Testis (tissue), 2 donors: ENCODE measurements at regions not wholly inside any gene's neighbourhood (a gene's known extent, or its start where the extent isn't known, plus 50 kb on each side); places are given as distances from the start of the nearest gene placed in this dataset.
A peak's percentile ranks its signal among the peaks of the same experiment; 100 is the strongest.

ENCODE experiments used
- DNase-seq: peaks from one replicate; pipeline ENCODE4 v3.0.0-alpha.2; 2019
- H3K27ac ChIP-seq, 2 donors: fragments of 200-600 bp; sonication (generic); one replicate each; pipeline ENCODE4 v1.5.1; 2019
- H3K27me3 ChIP-seq: fragments of 200-600 bp; sonication (generic); one replicate; pipeline ENCODE4 v1.5.1; 2019
- H3K36me3 ChIP-seq: fragments of 200-600 bp; sonication (generic); one replicate; pipeline ENCODE4 v1.5.1; 2017; ENCODE audit warnings: low read depth; ENCODE audit errors: missing control alignments
- H3K4me1 ChIP-seq: fragments of 200-600 bp; sonication (generic); one replicate; pipeline ENCODE4 v1.5.1; 2019
- H3K4me3 ChIP-seq, 2 donors: fragments of 200-600 bp; sonication (generic); one replicate each; pipeline ENCODE4 v1.5.1; 2017 to 2019
- H3K9me3 ChIP-seq: fragments of 200-600 bp; sonication (generic); one replicate; pipeline ENCODE4 v1.5.1; 2017
- POLR2A ChIP-seq: fragments of 450-650 bp; IDR thresholded peaks from one replicate; pipeline ENCODE4 v1.6.1; 2017; ENCODE audit warnings: antibody characterized with exemption, mild to moderate bottlenecking, moderate library complexity
- WGBS, 2 donors: methylation state at CpG; one replicate each; pipeline ENCODE4 v1.1.5; 2018; 5-methylcytosine and 5-hydroxymethylcytosine counted together
- intact Hi-C: fragments of 100-400 bp; cut with DNase I; formaldehyde crosslinking; loops from one replicate; pipeline ENCODE4 v1.15.1; 2023; ENCODE audit warnings: low total_unique reads
- TF ChIP-seq, protein P1 (sequence below), 3 experiments: fragments of 450-650 bp in 2 of 3; fragments of 200-600 bp in 1 of 3; sonication (generic) in 1 of 3; IDR thresholded peaks; one replicate each; pipeline ENCODE4 v1.5.1; 2016 to 2019; ENCODE audit warnings: antibody characterized with exemption in 3 of 3, mild to moderate bottlenecking in 2 of 3, moderate library complexity in 1 of 3

DNA sequence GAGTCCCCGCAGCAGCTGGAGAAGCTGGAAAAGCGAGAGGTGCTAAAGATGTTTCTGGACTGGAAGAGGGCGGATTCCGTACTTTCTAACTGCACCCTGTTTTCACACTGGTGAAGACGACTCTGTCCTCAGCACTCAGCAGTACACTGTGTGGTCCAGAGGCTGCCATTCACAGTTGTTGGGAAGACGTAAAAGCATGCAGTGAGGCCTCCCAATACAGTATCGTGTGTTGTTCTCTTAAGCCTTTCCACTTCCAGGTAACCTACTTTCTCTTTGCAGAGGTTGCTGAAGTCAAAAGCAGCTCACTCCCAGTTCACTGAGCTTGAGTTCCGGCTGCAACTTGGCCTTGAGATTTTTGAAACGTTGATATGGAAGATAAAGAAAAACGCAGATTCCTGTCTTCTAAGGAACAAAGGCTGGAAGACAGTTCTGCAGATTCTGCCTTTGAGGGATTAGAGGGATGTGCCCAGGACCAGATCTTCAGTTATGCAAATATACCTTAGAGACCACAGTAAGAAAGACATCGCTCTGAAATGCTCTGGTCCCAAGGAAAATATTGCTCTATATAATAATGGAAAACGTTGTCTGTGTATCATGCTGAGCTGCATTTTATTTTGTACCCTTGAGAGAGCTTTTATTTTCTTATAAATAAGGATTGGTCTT lies 540.9 kb downstream of the TRIML1 start:
- no peaks in the 10 kb centered on the region for H3K9me3 ChIP-seq
- H3K4me3 ChIP-seq: peak overlapping the region in 1 of 2 donors; percentile 36
- no peaks in the 10 kb centered on the region for H3K36me3 ChIP-seq
- no peak overlapping the region for H3K27ac ChIP-seq
- DNase-seq: no peak
- no peaks in the 10 kb centered on the region for H3K27me3 ChIP-seq
- intact Hi-C loops: no loop called here
- peaks cover 4% of the 10 kb centered on the region for H3K4me1 ChIP-seq
- 39 to 41% methylated on average over 12 of the region's 12 CpGs for WGBS, 2 donors
- TF ChIP-seq, protein P1, sequence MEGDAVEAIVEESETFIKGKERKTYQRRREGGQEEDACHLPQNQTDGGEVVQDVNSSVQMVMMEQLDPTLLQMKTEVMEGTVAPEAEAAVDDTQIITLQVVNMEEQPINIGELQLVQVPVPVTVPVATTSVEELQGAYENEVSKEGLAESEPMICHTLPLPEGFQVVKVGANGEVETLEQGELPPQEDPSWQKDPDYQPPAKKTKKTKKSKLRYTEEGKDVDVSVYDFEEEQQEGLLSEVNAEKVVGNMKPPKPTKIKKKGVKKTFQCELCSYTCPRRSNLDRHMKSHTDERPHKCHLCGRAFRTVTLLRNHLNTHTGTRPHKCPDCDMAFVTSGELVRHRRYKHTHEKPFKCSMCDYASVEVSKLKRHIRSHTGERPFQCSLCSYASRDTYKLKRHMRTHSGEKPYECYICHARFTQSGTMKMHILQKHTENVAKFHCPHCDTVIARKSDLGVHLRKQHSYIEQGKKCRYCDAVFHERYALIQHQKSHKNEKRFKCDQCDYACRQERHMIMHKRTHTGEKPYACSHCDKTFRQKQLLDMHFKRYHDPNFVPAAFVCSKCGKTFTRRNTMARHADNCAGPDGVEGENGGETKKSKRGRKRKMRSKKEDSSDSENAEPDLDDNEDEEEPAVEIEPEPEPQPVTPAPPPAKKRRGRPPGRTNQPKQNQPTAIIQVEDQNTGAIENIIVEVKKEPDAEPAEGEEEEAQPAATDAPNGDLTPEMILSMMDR (IDR thresholded peaks at IDR 0.05): no peak

DNA sequence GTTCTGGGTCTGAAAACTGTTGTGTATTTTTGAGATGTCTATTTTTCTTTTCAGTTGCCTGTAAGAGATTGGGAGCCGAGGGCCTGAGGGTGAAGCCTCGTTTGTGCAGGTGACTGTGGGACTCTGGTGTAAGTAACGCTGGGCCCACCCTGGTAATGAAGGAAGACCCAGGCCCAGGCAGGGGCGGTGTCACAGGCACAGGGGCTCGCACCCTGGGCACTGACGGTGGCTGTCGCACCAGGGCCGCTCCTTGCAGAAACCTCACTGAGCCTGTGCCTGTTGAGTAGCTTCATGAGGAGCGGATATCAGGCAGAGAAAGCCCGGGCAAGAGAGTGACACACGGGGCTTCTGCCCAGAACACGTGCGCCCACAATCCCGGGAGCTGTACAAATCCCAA lies 541.4 kb downstream of the TRIML1 start:
- no peak for DNase-seq
- TF ChIP-seq, protein P1 (IDR thresholded peaks at IDR 0.05): no peak
- TF ChIP-seq POLR2A: no peak
- Histone ChIP-seq H3K9me3 (no peaks in the 10 kb centered on the region), H3K36me3 (no peaks in the 10 kb centered on the region), H3K27ac (no peak overlapping the region), H3K4me3 (peak overlapping the region; percentile 6 to 36), H3K4me1 (peaks cover 4% of the 10 kb centered on the region), H3K27me3 (no peaks in the 10 kb centered on the region)
- intact Hi-C loops: no loop called here
- WGBS, 2 donors: 74 to 82% methylated on average over 11 to 14 of the region's 14 CpGs

DNA sequence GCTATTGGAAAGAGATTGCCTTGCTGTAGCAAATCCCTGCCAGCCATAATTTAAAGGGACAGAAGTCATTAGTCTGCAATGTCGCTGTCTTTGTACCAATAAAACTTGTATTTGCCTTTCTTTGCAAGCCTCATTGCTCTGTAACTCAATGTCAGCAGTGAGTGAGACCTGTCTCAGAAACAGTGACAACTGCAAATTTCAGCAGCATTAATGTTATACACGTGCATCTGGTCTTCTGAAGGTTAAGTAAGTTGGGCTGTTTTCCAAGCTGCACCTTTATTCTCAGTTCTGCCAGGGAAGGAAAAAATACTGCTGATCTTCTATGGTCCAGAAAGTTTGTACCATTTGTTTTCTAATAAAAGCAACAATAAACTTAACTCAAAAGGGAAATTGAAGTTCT lies 543.1 kb downstream of the TRIML1 start:
- no peak overlapping the region for H3K4me3 ChIP-seq
- TF ChIP-seq, protein P1 (IDR thresholded peaks at IDR 0.05): no peak
- no peak for TF ChIP-seq POLR2A
- intact Hi-C loops: no loop called here
- peaks cover 4% of the 10 kb centered on the region for H3K4me1 ChIP-seq
- 18 to 42% methylated on average over 2 of the region's 2 CpGs for WGBS, 2 donors
- H3K27me3 ChIP-seq: no peaks in the 10 kb centered on the region
- no peak overlapping the region for H3K27ac ChIP-seq
- no peak for DNase-seq
- H3K36me3 ChIP-seq: no peaks in the 10 kb centered on the region
- no peaks in the 10 kb centered on the region for H3K9me3 ChIP-seq

DNA sequence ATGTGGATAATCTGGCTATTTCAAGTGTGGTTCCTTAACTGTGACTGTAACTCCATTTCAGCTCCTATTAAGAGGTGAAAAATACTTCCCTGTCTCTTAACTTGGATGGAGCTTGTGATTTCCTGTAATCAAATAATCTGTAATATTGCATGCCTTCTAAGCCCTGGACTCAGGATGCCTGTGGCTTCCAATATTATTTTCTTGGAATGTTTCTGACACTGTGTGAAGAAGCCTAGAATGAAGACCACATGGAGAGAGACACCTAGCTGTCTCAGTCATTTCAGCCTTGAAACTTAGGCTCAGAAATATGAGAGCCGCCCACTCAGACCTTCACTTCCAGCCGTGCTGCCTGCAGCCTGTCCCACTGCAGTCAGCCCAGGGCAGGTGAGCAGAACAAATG lies 544.3 kb downstream of the TRIML1 start:
- Histone ChIP-seq H3K9me3 (no peaks in the 10 kb centered on the region), H3K36me3 (no peaks in the 10 kb centered on the region), H3K4me1 (peaks cover 4% of the 10 kb centered on the region), H3K27me3 (no peaks in the 10 kb centered on the region), H3K27ac (no peak overlapping the region), H3K4me3 (no peak overlapping the region)
- TF ChIP-seq, protein P1 (IDR thresholded peaks at IDR 0.05): no peak
- no peak for TF ChIP-seq POLR2A
- DNase-seq: no peak
- WGBS, 2 donors: 45 to 83% methylated on average over 2 of the region's 2 CpGs
- intact Hi-C loops: no loop called here

DNA sequence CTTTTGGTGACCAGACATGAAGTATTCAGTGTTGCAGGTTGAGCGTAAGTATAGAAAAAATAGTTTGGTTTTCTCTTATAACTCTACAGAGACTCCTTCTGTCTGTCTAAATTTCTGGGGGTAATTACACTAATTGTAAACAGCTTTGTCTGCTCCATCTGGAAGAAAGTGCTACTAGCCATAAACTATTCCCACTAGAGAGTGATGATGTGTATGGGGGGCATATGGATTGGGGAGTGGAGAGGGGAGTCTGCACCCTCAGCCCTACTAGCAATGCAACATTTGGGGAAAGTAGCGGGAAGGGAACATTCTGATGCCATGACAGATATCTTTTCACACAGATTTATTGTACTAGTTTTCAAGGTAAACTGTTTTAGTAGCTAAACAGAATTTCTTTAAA lies 549.7 kb downstream of the TRIML1 start:
- intact Hi-C loops: no loop called here
- H3K27ac ChIP-seq: no peak overlapping the region
- no peaks in the 10 kb centered on the region for H3K4me1 ChIP-seq
- H3K27me3 ChIP-seq: no peaks in the 10 kb centered on the region
- H3K9me3 ChIP-seq: no peaks in the 10 kb centered on the region
- TF ChIP-seq, protein P1 (IDR thresholded peaks at IDR 0.05): no peak
- TF ChIP-seq POLR2A: no peak
- WGBS, 2 donors: 92 to 96% methylated on average over 2 of the region's 2 CpGs
- no peaks in the 10 kb centered on the region for H3K36me3 ChIP-seq
- DNase-seq: no peak
- H3K4me3 ChIP-seq: no peak overlapping the region
